Epithelial cell of esophagus (primary cell): ENCODE measurements at regions not wholly inside any gene's neighbourhood (a gene's known extent, or its start where the extent isn't known, plus 50 kb on each side); places are given as distances from the start of the nearest gene placed in this dataset.

ENCODE experiments used
- DNase-seq: peaks from one replicate; pipeline ENCODE4 v3.0.0; 2010; ENCODE audit warnings: low read depth
- H3K4me3 ChIP-seq: 2 replicates; pipeline ENCODE4 v1.5.1; 2011; ENCODE audit warnings: mild to moderate bottlenecking, low read length, control low read depth
- CTCF ChIP-seq: IDR thresholded peaks from 2 replicates; pipeline ENCODE4 v1.5.1; 2011; ENCODE audit warnings: low read depth, mild to moderate bottlenecking, low read length, control low read depth, inconsistent platforms; ENCODE audit not compliant: insufficient read depth; ENCODE audit errors: missing control alignments

- H3K4me3 ChIP-seq: no peak overlapping the region
Measured at GRCh38 chr4:126779436-126780166, 853.2 kb upstream of the INTU start.

GRCh38 chr4:126783191-126783590 is 849.6 kb upstream of the INTU start:
- no peak overlapping the region for H3K4me3 ChIP-seq
- no peak for TF ChIP-seq CTCF
- DNase-seq: no peak

More at GRCh38 chr4:126779436-126780166, 853.2 kb upstream of the INTU start:
- no peak for DNase-seq
- TF ChIP-seq CTCF: no peak

DNA sequence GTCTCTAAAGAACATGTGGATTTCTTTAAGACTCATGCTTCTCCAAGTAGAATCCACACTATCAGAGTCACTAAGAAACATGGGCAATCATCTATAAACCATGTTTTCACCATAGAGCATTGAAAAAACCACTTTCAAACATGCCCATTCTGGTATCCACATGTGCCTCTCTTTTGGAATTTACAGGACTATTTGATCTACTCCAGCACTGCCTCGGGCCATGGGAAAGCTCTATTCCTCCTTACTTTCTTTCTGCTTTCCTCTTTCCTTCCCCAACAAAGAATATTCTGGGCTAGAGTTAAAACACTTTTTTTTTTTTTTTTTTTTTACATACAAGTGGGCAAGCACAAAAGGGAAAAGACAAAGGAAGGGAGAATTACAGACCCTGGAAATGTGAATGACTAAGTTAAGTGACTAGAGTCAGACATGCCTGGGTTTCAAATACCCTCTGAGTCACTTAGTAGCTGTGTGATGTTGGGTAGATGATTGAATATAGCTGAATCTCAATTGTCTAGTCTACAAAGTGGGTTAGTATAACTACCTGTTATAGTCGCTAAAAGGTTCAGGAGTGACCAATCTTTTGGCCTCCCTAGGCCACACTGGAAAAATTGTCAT is 847.7 kb upstream of the INTU start:
- no peak overlapping the region for H3K4me3 ChIP-seq
- no peak for TF ChIP-seq CTCF
- peak; percentile 76 for DNase-seq

- no peak overlapping the region for H3K4me3 ChIP-seq
- DNase-seq: no peak
- no peak for TF ChIP-seq CTCF
Measured at GRCh38 chr4:126790633-126791032, 842.1 kb upstream of the INTU start.

GRCh38 chr4:126794363-126794762 is 838.4 kb upstream of the INTU start:
- TF ChIP-seq CTCF: no peak
- DNase-seq: peak; percentile 85

DNA sequence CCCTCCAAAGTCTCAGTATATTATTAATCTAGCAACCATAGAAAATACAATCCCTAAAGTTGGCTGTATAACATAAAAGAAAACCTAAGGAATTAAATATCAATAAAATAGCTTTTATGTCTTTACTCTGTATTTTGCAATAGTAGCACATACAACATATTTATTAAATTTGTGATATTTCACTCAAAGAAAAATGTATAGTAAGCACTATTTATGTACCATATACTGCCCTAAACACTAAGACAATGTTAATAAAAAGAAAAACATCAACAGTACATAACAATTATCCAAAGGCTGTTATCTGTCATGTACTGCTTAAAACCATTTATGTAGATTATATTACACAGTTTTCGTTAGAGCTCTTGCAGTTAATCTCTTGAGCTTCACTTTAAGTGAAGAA is 834.5 kb upstream of the INTU start:
- no peak for TF ChIP-seq CTCF
- no peak for DNase-seq

More at GRCh38 chr4:126794363-126794762, 838.4 kb upstream of the INTU start:
- no peak overlapping the region for H3K4me3 ChIP-seq

More for the DNA sequence above, 834.5 kb upstream of the INTU start:
- no peak overlapping the region for H3K4me3 ChIP-seq
